PC-9 (cell line): ENCODE measurements at regions not wholly inside any gene's neighbourhood (a gene's known extent, or its start where the extent isn't known, plus 50 kb on each side); places are given as distances from the start of the nearest gene placed in this dataset.

Experiments used
- CTCF ChIP-seq: fragments of 200-600 bp; sonication (generic); conservative IDR thresholded peaks from 2 replicates; pipeline ENCODE4 v1.6.1; 2017; ENCODE audit warnings: mixed run types, antibody characterized with exemption, mild to moderate bottlenecking, moderate library complexity
- EZH2 ChIP-seq: fragments of 200-600 bp; sonication (generic); IDR thresholded peaks from 2 replicates; pipeline ENCODE4 v1.8.0; 2017; ENCODE audit warnings: antibody characterized with exemption, low read depth

GRCh38 chr9:91163444-91163772 is 198.3 kb downstream of the AUH start:
- TF ChIP-seq CTCF (no peak), EZH2 (no peak)
